ENCODE measurements at regions not wholly inside any gene's neighbourhood (a gene's known extent, or its start where the extent isn't known, plus 50 kb on each side); places are given as distances from the start of the nearest gene placed in this dataset.

GRCh38 chr18:8951491-8951890, 151.0 kb upstream of the NDUFV2 start:
- Histone ChIP-seq H3K36me3 (ENCODE audit: control insufficient read depth in 1 of 2, insufficient read depth in 2 of 2, low read length in 2 of 2) (no peaks in the 10 kb centered on the region), H3K9me3 (ENCODE audit: control insufficient read depth in 1 of 2, insufficient read depth in 1 of 2, low read depth in 1 of 2, low read length in 2 of 2) (peaks cover 0 to 8% of the 10 kb centered on the region in 2 experiments; a peak in 1 of 4 replicates), H3K4me3 (replicated peaks in 1 of 2; ENCODE audit: low read depth in 1 of 2, low read length in 2 of 2) (no peak overlapping the region), H2AFZ (ENCODE audit: low read depth, low read length, poor library complexity, severe bottlenecking) (no peak overlapping the region), H3K9me2 (ENCODE audit: insufficient read depth) (no peaks in the 10 kb centered on the region), H3K27ac (ENCODE audit: low read depth, low read length) (no peak overlapping the region), H3K9ac (ENCODE audit: low read length) (no peak overlapping the region), H3K4me2 (ENCODE audit: low read length) (no peak overlapping the region), H3K79me2 (ENCODE audit: insufficient read depth, low read length) (no peaks in the 10 kb centered on the region), H3K4me1 (ENCODE audit: control insufficient read depth in 1 of 2, insufficient read depth in 2 of 2, low read length in 2 of 2) (peaks cover 0 to 30% of the 10 kb centered on the region in 2 experiments; a peak in 3 of 4 replicates), H4K20me1 (ENCODE audit: insufficient read depth) (no peaks in the 10 kb centered on the region), H3K27me3 (ENCODE audit: insufficient read depth, low read length) (no peaks in the 10 kb centered on the region)
- CTCF ChIA-PET, result no interaction called here
- no peak for TF ChIP-seq CEBPB (IDR thresholded peaks at IDR 0.05; ENCODE audit: low read depth)
- no peak for TF ChIP-seq REST (IDR thresholded peaks at IDR 0.05; ENCODE audit: low read depth)
- no peak for TF ChIP-seq MAX (IDR thresholded peaks at IDR 0.05)
- no peak for TF ChIP-seq EZH2 (IDR thresholded peaks at IDR 0.05)
- TF ChIP-seq SRF (IDR thresholded peaks at IDR 0.05; ENCODE audit: low read depth), result no peak
- no peak for TF ChIP-seq CBX3 (IDR thresholded peaks at IDR 0.05; ENCODE audit: low read depth)
- no peak for TF ChIP-seq RAD21 (IDR thresholded peaks at IDR 0.05; ENCODE audit: low read depth)
- no peak for TF ChIP-seq ZBTB33 (IDR thresholded peaks at IDR 0.05; ENCODE audit: extremely low read depth, insufficient replicate concordance, low read length)
- no peak for TF ChIP-seq ZFX (IDR thresholded peaks at IDR 0.05)
- no peak for TF ChIP-seq YY1 (IDR thresholded peaks at IDR 0.05; ENCODE audit: extremely low read depth, insufficient replicate concordance, low read depth, low read length)
- TF ChIP-seq ZNF274 (IDR thresholded peaks at IDR 0.05; ENCODE audit: low read depth, low read length), result no peak
- TF ChIP-seq JUND (IDR thresholded peaks at IDR 0.05), result no peak
- no peak for TF ChIP-seq POLR2A (IDR thresholded peaks at IDR 0.05; ENCODE audit: borderline replicate concordance, extremely low read depth, insufficient read depth, insufficient read length)
- no peak for ATAC-seq
- RAD21 ChIA-PET (ENCODE audit: low non-redundant PET in 1 of 2, low total read pairs in 2 of 2, uncharacterized antibody in 2 of 2, unreplicated experiment in 2 of 2), result no interaction called here
- DNase-seq (ENCODE audit: low read depth, low spot score), result no peak
- intact Hi-C loops (cut with micrococcal nuclease), result no loop called here
- BruUV-seq (replicated peaks), result no TSS peak
- POLR2A ChIA-PET, result no interaction called here

All from HCT116 (cell line).